ENCODE measurements at regions not wholly inside any gene's neighbourhood (a gene's known extent, or its start where the extent isn't known, plus 50 kb on each side); places are given as distances from the start of the nearest gene placed in this dataset.
"Not testable (repeated sequence)": the region's sequence is repeated elsewhere in the genome, so short reads cannot be mapped to it uniquely, and the experiment has no call there.

GRCh38 chr5:56686337-56687195 lies 128.8 kb upstream of the MAP3K1 start:
- no peak for DNase-seq (ENCODE audit: low spot score)

GRCh38 chr5:56685503-56686217 lies 129.7 kb upstream of the MAP3K1 start:
- DNase-seq (ENCODE audit: low spot score) = no peak

- DNase-seq (ENCODE audit: low spot score) = no peak
Measured at GRCh38 chr5:56684159-56684558, 131.2 kb upstream of the MAP3K1 start.

- no peak for DNase-seq (ENCODE audit: low spot score)
Measured at GRCh38 chr5:56683733-56684132, 131.6 kb upstream of the MAP3K1 start.

GRCh38 chr5:56683281-56683680 lies 132.1 kb upstream of the MAP3K1 start:
- no peak for DNase-seq (ENCODE audit: low spot score)

- no peak for DNase-seq (ENCODE audit: low spot score)
Measured at GRCh38 chr5:56681346-56681745, 134.0 kb upstream of the MAP3K1 start.

GRCh38 chr5:56680731-56681130 lies 134.6 kb upstream of the MAP3K1 start:
- no peak for DNase-seq (ENCODE audit: low spot score)

GRCh38 chr5:56677690-56678305 lies 137.6 kb upstream of the MAP3K1 start:
- no peak for DNase-seq (ENCODE audit: low spot score)

- no peak for DNase-seq (ENCODE audit: low spot score)
Measured at GRCh38 chr5:56676091-56676768, 139.1 kb upstream of the MAP3K1 start.

- DNase-seq (ENCODE audit: low spot score) = no peak
Measured at GRCh38 chr5:56674441-56674840, 140.9 kb upstream of the MAP3K1 start.

GRCh38 chr5:56673171-56673570 lies 142.2 kb upstream of the MAP3K1 start:
- no peak for DNase-seq (ENCODE audit: low spot score)

- no peak for DNase-seq (ENCODE audit: low spot score)
Measured at GRCh38 chr5:56671571-56671970, 143.8 kb upstream of the MAP3K1 start.

GRCh38 chr5:56670916-56671315 lies 144.4 kb upstream of the MAP3K1 start:
- no peak for DNase-seq (ENCODE audit: low spot score)

GRCh38 chr5:56669534-56670483 lies 145.5 kb upstream of the MAP3K1 start:
- no peak for DNase-seq (ENCODE audit: low spot score)

GRCh38 chr5:56668996-56669395 lies 146.4 kb upstream of the MAP3K1 start:
- no peak for DNase-seq (ENCODE audit: low spot score)

- no peak for DNase-seq (ENCODE audit: low spot score)
Measured at GRCh38 chr5:56667692-56668091, 147.7 kb upstream of the MAP3K1 start.

GRCh38 chr5:56666901-56667300 lies 148.4 kb upstream of the MAP3K1 start:
- DNase-seq (ENCODE audit: low spot score) = no peak

GRCh38 chr5:56665117-56665516 lies 150.2 kb upstream of the MAP3K1 start:
- DNase-seq (ENCODE audit: low spot score) = not testable (repeated sequence)

- no peak for DNase-seq (ENCODE audit: low spot score)
Measured at GRCh38 chr5:56664025-56664424, 151.3 kb upstream of the MAP3K1 start.

- no peak for DNase-seq (ENCODE audit: low spot score)
Measured at GRCh38 chr5:56663523-56663922, 151.8 kb upstream of the MAP3K1 start.

GRCh38 chr5:56662893-56663292 lies 152.5 kb upstream of the MAP3K1 start:
- DNase-seq (ENCODE audit: low spot score) = no peak
